ENCODE measurements at regions not wholly inside any gene's neighbourhood (a gene's known extent, or its start where the extent isn't known, plus 50 kb on each side); places are given as distances from the start of the nearest gene placed in this dataset.

DNA sequence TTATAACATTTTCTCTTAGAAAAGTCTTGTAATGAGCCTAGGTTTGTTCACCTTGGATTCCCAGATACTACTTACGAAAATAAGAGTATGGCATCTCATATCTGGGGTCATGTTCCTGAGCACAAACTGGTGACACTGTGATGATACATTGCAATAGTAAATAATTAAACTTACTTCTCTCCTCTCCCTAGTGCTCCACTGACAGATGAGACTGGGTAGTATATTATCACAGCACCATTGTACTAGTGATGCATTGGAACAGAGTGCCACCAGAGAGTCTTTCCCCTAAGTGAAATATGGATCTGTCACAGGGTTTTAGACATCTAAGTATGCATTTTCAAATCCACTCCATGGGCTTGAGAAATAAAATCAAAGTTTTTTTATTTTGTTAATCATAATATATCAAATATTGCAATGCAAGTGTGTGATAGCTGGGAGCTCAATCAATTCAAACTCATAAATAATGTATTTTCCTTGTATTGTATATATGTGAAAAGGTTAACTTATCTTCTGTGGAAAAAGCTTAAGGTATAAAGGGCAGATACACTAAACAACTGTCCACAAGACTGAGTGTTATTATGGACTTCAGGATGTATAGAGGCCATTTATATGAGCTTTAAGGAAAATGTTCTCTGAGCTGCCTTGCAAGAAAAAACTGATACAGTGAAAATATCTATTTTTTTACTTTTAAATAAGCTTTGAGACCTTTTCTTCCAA lies 275.5 kb downstream of the ZWINT start:
- POLR2A ChIA-PET = no interaction called here
- DNase-seq (ENCODE audit: low spot score) (no peak), ATAC-seq (no peak)
- Mint-ChIP-seq H3K27ac (no peak overlapping the region), H3K9me3 (peaks cover 47% of the 10 kb centered on the region), H3K4me1 (no peaks in the 10 kb centered on the region), H3K4me3 (no peak overlapping the region), H3K36me3 (peaks cover 29% of the 10 kb centered on the region), H3K27me3 (ENCODE audit: low read depth) (no peaks in the 10 kb centered on the region; the same call in 1 of the 2 replicates)
- TF ChIP-seq MXD4 (CRISPR knock-in tag; IDR thresholded peaks at IDR 0.05; ENCODE audit: borderline replicate concordance) = no peak
- TF ChIP-seq, protein P1, sequence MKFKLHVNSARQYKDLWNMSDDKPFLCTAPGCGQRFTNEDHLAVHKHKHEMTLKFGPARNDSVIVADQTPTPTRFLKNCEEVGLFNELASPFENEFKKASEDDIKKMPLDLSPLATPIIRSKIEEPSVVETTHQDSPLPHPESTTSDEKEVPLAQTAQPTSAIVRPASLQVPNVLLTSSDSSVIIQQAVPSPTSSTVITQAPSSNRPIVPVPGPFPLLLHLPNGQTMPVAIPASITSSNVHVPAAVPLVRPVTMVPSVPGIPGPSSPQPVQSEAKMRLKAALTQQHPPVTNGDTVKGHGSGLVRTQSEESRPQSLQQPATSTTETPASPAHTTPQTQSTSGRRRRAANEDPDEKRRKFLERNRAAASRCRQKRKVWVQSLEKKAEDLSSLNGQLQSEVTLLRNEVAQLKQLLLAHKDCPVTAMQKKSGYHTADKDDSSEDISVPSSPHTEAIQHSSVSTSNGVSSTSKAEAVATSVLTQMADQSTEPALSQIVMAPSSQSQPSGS (CRISPR knock-in tag; IDR thresholded peaks at IDR 0.05; ENCODE audit: borderline replicate concordance, low read depth) = no peak
- no peak for TF ChIP-seq TEAD4 (CRISPR knock-in tag; IDR thresholded peaks at IDR 0.05)
- TF ChIP-seq, protein P2, sequence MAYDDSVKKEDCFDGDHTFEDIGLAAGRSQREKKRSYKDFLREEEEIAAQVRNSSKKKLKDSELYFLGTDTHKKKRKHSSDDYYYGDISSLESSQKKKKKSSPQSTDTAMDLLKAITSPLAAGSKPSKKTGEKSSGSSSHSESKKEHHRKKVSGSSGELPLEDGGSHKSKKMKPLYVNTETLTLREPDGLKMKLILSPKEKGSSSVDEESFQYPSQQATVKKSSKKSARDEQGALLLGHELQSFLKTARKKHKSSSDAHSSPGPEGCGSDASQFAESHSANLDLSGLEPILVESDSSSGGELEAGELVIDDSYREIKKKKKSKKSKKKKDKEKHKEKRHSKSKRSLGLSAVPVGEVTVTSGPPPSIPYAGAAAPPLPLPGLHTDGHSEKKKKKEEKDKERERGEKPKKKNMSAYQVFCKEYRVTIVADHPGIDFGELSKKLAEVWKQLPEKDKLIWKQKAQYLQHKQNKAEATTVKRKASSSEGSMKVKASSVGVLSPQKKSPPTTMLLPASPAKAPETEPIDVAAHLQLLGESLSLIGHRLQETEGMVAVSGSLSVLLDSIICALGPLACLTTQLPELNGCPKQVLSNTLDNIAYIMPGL (CRISPR knock-in tag; IDR thresholded peaks at IDR 0.05) = no peak
- no peak for TF ChIP-seq ZNF121 (CRISPR knock-in tag; IDR thresholded peaks at IDR 0.05)
- TF ChIP-seq, protein P3, sequence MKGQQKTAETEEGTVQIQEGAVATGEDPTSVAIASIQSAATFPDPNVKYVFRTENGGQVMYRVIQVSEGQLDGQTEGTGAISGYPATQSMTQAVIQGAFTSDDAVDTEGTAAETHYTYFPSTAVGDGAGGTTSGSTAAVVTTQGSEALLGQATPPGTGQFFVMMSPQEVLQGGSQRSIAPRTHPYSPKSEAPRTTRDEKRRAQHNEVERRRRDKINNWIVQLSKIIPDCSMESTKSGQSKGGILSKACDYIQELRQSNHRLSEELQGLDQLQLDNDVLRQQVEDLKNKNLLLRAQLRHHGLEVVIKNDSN (CRISPR knock-in tag; IDR thresholded peaks at IDR 0.05) = no peak
- TF ChIP-seq ZNF232 (CRISPR knock-in tag; IDR thresholded peaks at IDR 0.05) = no peak
- no peak for TF ChIP-seq ZNF263 (CRISPR knock-in tag; IDR thresholded peaks at IDR 0.05; ENCODE audit: low read depth)
- TF ChIP-seq EMX1 (CRISPR knock-in tag; IDR thresholded peaks at IDR 0.05) = no peak
- TF ChIP-seq, protein P4, sequence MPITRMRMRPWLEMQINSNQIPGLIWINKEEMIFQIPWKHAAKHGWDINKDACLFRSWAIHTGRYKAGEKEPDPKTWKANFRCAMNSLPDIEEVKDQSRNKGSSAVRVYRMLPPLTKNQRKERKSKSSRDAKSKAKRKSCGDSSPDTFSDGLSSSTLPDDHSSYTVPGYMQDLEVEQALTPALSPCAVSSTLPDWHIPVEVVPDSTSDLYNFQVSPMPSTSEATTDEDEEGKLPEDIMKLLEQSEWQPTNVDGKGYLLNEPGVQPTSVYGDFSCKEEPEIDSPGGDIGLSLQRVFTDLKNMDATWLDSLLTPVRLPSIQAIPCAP (CRISPR knock-in tag; IDR thresholded peaks at IDR 0.05) = no peak
- TF ChIP-seq HMGA2 (CRISPR knock-in tag; IDR thresholded peaks at IDR 0.05) = no peak
- TF ChIP-seq, protein P5, sequence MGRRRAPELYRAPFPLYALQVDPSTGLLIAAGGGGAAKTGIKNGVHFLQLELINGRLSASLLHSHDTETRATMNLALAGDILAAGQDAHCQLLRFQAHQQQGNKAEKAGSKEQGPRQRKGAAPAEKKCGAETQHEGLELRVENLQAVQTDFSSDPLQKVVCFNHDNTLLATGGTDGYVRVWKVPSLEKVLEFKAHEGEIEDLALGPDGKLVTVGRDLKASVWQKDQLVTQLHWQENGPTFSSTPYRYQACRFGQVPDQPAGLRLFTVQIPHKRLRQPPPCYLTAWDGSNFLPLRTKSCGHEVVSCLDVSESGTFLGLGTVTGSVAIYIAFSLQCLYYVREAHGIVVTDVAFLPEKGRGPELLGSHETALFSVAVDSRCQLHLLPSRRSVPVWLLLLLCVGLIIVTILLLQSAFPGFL (CRISPR knock-in tag; IDR thresholded peaks at IDR 0.05; ENCODE audit: borderline replicate concordance) = no peak
- TF ChIP-seq TCF7 (CRISPR knock-in tag; IDR thresholded peaks at IDR 0.05; ENCODE audit: low read depth) = no peak
- no peak for TF ChIP-seq FOXK1 (CRISPR knock-in tag; IDR thresholded peaks at IDR 0.05)
- TF ChIP-seq GRHL2 (CRISPR knock-in tag; IDR thresholded peaks at IDR 0.05; ENCODE audit: insufficient replicate concordance, severe bottlenecking) = no peak
- TF ChIP-seq, protein P6, sequence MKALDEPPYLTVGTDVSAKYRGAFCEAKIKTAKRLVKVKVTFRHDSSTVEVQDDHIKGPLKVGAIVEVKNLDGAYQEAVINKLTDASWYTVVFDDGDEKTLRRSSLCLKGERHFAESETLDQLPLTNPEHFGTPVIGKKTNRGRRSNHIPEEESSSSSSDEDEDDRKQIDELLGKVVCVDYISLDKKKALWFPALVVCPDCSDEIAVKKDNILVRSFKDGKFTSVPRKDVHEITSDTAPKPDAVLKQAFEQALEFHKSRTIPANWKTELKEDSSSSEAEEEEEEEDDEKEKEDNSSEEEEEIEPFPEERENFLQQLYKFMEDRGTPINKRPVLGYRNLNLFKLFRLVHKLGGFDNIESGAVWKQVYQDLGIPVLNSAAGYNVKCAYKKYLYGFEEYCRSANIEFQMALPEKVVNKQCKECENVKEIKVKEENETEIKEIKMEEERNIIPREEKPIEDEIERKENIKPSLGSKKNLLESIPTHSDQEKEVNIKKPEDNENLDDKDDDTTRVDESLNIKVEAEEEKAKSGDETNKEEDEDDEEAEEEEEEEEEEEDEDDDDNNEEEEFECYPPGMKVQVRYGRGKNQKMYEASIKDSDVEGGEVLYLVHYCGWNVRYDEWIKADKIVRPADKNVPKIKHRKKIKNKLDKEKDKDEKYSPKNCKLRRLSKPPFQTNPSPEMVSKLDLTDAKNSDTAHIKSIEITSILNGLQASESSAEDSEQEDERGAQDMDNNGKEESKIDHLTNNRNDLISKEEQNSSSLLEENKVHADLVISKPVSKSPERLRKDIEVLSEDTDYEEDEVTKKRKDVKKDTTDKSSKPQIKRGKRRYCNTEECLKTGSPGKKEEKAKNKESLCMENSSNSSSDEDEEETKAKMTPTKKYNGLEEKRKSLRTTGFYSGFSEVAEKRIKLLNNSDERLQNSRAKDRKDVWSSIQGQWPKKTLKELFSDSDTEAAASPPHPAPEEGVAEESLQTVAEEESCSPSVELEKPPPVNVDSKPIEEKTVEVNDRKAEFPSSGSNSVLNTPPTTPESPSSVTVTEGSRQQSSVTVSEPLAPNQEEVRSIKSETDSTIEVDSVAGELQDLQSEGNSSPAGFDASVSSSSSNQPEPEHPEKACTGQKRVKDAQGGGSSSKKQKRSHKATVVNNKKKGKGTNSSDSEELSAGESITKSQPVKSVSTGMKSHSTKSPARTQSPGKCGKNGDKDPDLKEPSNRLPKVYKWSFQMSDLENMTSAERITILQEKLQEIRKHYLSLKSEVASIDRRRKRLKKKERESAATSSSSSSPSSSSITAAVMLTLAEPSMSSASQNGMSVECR (CRISPR knock-in tag; IDR thresholded peaks at IDR 0.05; ENCODE audit: borderline replicate concordance) = no peak
- TF ChIP-seq ZNF396 (CRISPR knock-in tag; IDR thresholded peaks at IDR 0.05; ENCODE audit: borderline replicate concordance) = no peak
- CTCF ChIA-PET = no interaction called here

All from WTC11 (cell line).